Brain microvascular endothelial cell (primary cell): ENCODE measurements at regions not wholly inside any gene's neighbourhood (a gene's known extent, or its start where the extent isn't known, plus 50 kb on each side); places are given as distances from the start of the nearest gene placed in this dataset.

ENCODE experiments used
- DNase-seq: peaks from one replicate; pipeline ENCODE4 v3.0.0-alpha.2; 2020
- H3K27ac ChIP-seq: fragments of 250-450 bp; sonication (Bioruptor Pico); 2 replicates; pipeline ENCODE4 v1.5.1; 2020; ENCODE audit warnings: mild to moderate bottlenecking, moderate library complexity
- H3K27me3 ChIP-seq: fragments of 250-450 bp; sonication (Bioruptor Pico); replicated peaks from 2 replicates; pipeline ENCODE4 v1.5.1; 2020; ENCODE audit warnings: mild to moderate bottlenecking
- H3K36me3 ChIP-seq: fragments of 250-450 bp; sonication (Bioruptor Pico); replicated peaks from 2 replicates; pipeline ENCODE4 v1.5.1; 2020; ENCODE audit warnings: mild to moderate bottlenecking
- H3K4me3 ChIP-seq: 2 replicates; pipeline ENCODE4 v1.5.1; 2011; ENCODE audit warnings: low read depth, mild to moderate bottlenecking, control low read depth, low read length, moderate library complexity
- CTCF ChIP-seq: IDR thresholded peaks from 2 replicates; pipeline ENCODE4 v1.5.1; 2011; ENCODE audit warnings: low read depth, mild to moderate bottlenecking, moderate library complexity, low read length, control low read depth, inconsistent platforms; ENCODE audit errors: missing control alignments
- in situ Hi-C: cut with HindIII; loops from 2 replicates; pipeline ENCODE4 v1.10.0; 2017; ENCODE audit warnings: low sequenced_read_pairs, low pct_ligation_motif_present

GRCh38 chr3:43957553-43957952 is 266.8 kb downstream of the ABHD5 start:
- no peak for TF ChIP-seq CTCF
- H3K27ac ChIP-seq: no peak overlapping the region
- no peaks in the 10 kb centered on the region for H3K27me3 ChIP-seq
- H3K36me3 ChIP-seq: no peaks in the 10 kb centered on the region
- H3K4me3 ChIP-seq: no peak overlapping the region
- DNase-seq: no peak
- in situ Hi-C loops: no loop called here

- Histone ChIP-seq H3K4me3 (no peak overlapping the region), H3K36me3 (no peaks in the 10 kb centered on the region), H3K27me3 (no peaks in the 10 kb centered on the region), H3K27ac (no peak overlapping the region)
- no peak for TF ChIP-seq CTCF
- no peak for DNase-seq
- in situ Hi-C loops: no loop called here
Observed at GRCh38 chr3:43958005-43958770, 267.4 kb downstream of the ABHD5 start.

DNA sequence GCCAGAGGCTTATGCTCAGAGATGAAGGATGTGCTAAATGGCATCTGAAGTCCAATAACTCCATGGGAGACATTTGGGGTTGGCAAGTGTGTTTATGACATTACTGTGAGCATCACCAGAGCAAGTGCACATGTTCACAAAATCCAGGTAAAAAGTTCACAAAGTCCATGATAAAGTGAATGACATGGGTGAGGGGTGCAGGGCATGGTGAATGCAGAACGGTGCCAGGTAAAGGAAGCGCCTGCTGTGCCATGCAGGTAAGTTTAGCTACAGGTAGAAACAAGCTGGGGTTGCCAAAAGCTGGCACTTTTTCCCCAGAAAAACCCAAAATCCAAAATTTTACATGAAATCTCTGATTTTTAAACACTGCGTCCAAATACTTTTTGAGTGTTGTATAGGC is 268.2 kb downstream of the ABHD5 start:
- no peak for DNase-seq
- TF ChIP-seq CTCF: no peak
- H3K4me3 ChIP-seq: no peak overlapping the region
- H3K27ac ChIP-seq: no peak overlapping the region
- in situ Hi-C loops: no loop called here
- no peaks in the 10 kb centered on the region for H3K36me3 ChIP-seq
- H3K27me3 ChIP-seq: no peaks in the 10 kb centered on the region

DNA sequence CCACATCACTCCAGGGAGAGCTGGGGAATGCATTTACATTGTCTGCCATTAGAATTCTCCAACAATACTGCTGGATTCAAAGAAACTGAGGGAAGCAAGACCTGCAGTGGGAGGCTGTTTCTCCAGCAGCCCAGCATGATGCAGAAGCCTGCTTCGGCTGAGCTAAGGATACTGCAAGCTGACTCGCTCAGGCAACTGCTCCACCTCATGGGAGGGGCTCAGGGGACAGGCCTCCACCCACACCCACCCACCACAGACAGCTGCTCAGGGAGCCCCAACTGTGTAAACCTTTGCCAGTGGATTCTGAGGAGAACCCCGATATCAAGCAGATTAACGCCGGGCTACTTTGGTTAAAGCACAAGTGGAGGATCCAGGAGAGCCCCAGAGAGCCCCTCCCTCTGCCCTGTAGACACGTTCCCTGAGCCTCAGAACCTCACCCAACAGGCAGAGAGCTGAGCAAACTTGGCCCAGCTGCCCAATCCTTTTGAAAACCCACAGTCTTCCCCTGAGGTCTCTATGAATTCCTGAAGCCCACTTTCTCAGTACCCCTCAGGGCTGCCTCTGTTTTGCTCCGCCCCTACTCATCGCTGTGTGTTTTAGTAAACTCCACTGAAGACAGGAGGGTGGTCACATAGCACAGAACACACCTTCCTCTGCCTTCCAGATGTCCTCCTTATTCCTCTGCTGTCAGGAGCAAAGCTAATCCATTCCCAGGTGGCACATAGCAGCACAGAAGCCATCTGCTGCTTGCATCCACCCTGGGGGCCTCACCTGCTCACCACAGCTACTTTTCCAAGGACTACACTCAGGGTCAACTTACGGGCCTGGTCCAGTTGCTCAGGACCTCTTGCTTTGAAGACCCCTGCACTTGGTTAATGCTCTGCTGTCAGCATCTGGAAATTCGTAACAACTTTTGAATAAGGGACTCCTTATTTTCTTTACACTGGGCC is 269.0 kb downstream of the ABHD5 start:
- Histone ChIP-seq H3K27ac (no peak overlapping the region), H3K4me3 (no peak overlapping the region), H3K36me3 (no peaks in the 10 kb centered on the region), H3K27me3 (no peaks in the 10 kb centered on the region)
- in situ Hi-C loops: no loop called here
- no peak for DNase-seq
- no peak for TF ChIP-seq CTCF

GRCh38 chr3:43960448-43960840 is 269.7 kb downstream of the ABHD5 start:
- Histone ChIP-seq H3K36me3 (no peaks in the 10 kb centered on the region), H3K27me3 (no peaks in the 10 kb centered on the region), H3K27ac (no peak overlapping the region), H3K4me3 (no peak overlapping the region)
- no peak for TF ChIP-seq CTCF
- in situ Hi-C loops: no loop called here
- peak; percentile 25 for DNase-seq
